Right ventricle myocardium inferior (tissue), 1 donor: ENCODE measurements at regions not wholly inside any gene's neighbourhood (a gene's known extent, or its start where the extent isn't known, plus 50 kb on each side); places are given as distances from the start of the nearest gene placed in this dataset.

Experiments used
- ATAC-seq: fragments of 200-7000 bp; cut with Tn5 transposase; one replicate; pipeline ENCODE4 v1.9.1; 2020; ENCODE audit warnings: mild to moderate bottlenecking, moderate library complexity
- DNase-seq: peaks from one replicate; pipeline ENCODE4 v3.0.0; 2021; ENCODE audit errors: missing footprints
- intact Hi-C: fragments of 100-400 bp; cut with DNase I; formaldehyde crosslinking; loops from one replicate; pipeline ENCODE4 v1.11.0; 2022
- donor health status: DM: no; HTN: yes; CAD: no; lungs with severe emphysema.

DNA sequence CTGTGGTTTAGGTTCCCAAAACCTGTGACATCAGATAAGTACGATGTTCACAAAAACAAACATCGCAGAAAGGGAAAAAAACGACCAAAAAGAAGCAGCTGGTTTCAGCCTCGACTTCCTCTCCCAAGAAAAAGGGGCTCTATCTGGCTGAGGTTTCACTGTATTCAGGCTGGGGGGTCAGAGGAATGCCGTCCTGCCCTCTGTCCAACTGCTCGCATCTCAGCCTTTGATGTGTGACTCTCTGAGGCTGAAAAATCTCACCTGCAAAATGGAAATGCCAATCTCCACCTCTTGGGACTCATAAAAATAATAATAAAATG, 123.6 kb upstream of the PTPN1 start:
- no peak for ATAC-seq

DNA sequence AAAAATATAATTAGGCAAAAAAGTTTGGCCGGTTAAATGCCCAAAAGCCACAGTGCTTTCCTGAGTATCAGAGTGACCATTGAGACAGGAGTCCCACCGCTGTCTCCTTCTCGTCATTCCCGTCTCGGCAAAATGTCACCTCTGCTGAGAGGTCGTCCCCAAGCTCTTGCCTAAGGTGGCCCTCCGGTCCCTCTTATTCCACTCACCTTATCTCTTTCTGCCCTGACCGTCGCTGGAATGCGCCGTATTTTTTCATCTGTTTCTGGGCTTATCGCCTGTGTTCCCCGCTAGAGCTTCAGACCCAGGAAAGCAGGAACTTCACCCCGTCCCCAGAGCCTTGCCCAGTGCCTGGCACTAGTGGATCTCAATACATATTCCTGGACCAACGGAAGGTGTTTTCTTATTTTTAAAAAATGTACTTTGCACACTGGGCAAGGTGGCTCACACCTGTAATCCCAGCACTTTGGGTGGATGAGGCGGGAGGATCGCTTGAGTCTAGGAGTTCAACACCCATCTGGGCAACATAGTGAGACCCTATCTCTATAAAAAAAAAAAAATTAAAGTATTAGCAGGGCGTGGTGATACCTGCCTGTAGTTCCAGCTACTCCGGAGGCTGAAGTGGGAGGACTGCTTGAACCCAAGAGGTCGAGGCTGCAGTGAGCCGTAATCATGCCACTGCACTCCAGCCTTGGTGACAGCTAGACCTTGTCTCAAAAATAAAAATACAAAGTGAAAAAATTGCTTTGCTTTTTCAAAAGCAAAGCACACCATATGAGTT, 122.8 kb upstream of the PTPN1 start:
- ATAC-seq (no peak), DNase-seq (no peak)
- intact Hi-C loops = no loop called here

More for the DNA sequence above, 123.6 kb upstream of the PTPN1 start:
- intact Hi-C loops = no loop called here
- no peak for DNase-seq

DNA sequence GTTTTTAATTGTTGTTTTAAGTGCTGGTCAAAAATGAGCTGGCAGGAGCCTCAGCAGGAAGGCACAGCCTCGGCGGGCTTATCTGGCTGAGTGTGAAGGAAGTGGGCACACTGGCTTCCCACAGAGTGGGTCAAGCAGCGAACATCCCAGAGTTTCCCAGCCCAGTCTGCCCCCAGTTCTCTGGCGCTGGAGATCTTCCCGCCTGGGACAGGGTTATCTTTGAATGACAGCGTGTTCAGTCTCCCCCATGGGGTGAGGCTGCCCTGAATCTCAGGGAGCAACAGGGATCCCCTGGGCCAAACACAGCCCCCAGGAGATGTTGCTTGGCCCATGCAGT, 122.2 kb upstream of the PTPN1 start:
- intact Hi-C loops = no loop called here
- no peak for ATAC-seq
- DNase-seq = no peak

DNA sequence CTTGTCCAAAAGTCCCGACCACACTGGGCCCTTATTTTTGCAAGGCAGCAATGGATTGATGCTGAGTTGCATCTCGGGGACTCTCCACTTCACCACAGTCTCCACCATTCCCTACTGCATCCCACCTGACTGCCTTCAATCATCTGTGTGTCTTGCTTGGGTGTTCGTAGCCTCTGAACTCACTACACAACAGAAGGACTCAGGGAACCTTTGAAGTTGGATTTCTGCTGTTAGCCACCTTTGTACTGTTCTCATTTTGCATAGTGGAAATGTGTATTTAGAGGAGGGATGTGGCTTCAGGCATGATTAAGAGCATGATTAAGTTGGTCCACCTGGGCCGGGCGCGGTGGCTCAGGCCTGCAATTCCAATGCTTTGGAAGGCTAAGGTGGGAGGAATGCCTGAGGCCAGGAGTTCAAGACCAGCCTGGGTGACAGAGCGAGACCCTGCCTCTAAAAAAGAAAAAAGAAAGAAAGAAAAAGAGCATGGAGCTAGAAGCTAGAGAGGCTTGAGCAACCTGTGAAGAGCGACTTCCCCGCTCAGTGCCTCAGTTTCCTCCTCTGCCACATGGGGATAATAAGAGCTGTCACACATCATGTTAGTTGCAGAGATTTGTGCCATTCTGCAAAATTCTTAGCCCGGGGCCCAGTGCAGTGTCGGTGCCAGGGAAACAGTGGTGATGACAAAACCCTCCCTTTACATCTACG, 121.3 kb upstream of the PTPN1 start:
- DNase-seq = no peak
- intact Hi-C loops = no loop called here
- peak; percentile 5 for ATAC-seq

DNA sequence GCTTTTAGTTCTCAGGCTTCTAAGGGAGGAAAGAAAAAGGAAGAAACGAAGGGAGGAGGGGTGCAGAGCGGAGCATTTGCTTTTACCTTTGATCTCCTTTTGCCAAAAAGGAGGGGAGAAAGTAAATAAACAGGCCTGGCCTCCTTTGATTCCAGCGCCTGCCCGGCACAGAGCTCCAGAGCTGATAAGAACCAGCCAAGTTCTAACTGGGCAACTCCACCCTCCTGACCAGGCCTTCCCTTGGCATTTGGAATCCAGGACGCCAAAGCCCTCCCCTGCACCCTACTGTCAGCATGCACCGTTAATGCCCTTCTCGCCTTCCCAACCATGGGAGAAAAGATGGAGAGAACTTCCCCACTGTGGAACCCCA, 120.8 kb upstream of the PTPN1 start:
- no peak for DNase-seq
- intact Hi-C loops = no loop called here
- peak; percentile 87 for ATAC-seq

DNA sequence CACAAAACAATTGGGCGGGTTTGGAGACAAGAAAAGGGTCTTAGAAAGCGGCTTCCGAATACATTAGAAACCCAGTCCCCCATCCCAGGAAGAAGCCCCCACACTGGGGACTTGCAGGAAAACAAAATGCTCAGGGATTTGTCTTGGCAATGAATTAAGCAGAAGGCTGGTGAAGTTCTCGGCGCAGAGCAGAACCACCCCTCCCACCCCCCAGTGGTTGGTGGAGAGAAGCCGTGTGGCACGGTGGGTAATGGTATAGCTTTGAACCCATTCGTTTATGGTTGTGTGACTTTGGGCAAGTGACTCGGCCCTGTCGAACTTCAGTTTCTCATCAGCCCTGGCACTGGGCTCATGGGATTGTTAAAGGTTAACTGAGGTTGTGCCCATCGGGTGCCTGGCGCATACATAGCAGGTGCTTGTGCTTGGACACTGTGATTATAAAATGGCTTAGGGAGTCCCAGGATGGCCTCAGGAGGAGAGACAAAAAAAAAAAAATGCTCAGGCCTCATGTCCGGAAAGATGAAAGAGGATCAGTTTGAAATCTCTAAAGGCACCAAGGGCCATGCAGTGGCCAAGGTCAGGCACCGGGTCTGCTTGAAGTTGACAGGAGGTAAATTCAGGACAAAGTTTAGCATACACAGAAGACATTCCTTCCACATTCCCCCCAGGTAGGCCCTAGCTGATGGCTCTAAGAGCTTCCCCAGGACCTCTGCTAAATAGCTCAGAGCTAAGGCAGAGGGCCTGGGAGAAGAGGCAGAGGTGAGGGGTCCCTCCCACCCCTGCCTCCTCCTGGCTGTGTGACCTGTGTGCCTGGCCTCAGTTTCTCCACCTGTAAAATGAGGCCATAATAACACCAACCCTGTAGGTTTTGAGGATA, 120.1 kb upstream of the PTPN1 start:
- ATAC-seq (peak; percentile 47), DNase-seq (no peak)
- intact Hi-C loops = no loop called here

DNA sequence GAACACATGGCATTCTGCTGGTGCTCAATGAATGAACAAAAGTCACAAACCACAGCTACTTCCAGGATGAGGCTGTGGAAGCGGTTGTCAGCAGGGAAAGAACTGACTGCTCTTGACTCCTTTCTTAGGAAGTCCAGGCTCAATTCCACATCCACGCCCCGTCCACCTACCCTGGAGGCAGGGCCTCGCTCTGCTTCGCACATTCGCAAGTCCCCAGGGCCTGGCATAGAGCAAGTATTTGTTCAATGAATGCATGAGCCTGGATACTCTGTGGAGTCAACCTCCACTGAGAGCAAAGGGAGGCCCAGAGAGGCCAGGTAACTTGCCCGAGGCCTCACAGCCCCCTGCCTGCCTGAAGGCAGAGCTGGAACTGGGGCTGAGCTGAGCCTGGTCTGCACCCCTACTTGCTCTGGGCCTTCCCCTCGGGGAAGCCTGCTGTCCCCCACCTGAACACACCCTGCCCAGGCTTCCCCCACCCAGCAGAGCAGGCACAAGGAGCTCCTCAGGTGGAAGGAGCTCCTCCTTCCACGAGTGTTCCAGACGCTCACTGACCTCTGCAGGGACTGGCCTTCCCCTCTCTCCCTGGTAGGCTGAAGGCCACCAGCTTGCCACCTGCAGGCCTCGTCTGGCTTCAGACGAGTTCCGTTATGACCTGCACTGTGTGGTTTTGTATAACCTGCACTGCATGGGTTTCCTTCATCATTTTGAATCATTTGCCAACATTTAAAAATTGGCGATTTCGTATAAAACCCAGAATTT, 119.3 kb upstream of the PTPN1 start:
- DNase-seq (no peak), ATAC-seq (no peak)
- intact Hi-C loops = no loop called here

DNA sequence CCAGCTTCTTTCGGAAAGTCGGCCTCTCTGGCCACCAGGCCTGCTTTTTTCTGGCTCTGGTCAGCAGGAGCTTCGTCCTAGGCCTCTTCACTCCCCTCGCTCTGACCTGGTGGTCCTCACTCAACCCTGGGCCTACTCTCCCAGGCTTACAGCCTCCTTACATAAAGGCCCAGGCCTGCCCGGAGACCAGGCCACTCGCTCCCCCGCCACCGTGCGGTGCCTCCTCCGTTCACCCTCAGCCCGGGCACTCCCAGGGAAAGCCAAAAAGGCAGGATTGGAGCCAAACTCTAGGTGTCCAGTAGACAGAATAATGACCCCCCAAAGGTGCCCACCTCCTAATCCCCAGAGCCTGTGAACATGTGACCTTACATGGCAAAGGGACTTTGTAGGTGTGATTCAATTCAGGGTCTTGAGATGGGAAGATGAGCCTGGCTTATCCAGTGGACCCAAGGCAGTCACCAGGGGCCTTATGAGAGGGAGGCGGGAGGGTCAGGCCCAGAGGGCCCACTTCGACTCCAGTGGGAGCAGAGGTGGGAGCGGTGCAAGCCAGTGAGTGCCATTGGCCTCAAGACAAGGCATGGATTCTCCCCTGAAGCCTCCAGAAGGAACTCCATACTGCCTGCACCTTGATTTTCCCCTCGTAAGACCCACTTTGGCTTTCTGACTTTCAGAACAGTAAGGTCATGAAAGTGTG, 118.6 kb upstream of the PTPN1 start:
- DNase-seq = no peak
- intact Hi-C loops = no loop called here

DNA sequence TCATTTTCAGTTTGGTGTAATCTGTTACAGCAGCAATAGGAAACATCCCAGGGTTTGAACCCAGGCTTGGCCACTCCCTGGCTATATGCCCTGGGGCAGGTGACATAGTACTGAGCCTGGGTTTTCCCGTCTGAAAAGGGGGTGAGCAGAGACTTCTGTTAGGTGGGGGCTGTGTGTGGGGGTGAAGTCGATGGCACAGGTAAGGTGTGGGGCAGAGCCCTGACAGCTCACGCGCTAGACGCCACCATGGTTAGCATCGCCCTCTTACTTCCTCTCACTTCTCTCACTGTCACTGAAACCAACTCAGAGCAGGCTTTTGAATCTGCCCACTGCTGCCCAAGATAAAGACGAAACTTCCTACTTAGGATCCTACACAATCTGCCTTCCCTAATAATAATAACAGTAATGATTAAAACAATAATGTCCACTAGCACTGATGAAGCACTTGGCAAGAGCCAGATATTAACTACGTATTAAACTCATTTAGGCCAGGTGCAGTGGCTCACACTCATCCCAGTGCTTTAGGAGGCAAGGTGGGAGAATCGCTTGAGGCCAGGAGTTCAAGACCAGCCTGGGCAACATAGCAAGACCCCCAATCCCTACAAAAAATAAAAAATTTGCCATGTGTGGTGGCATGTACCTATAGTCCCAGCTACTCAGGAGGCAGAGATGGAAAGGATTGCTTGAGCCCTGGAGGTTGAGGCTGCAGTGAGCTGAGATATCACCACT, 117.9 kb upstream of the PTPN1 start:
- ATAC-seq (no peak), DNase-seq (no peak)
- intact Hi-C loops = no loop called here

More for the DNA sequence above, 118.6 kb upstream of the PTPN1 start:
- no peak for ATAC-seq

DNA sequence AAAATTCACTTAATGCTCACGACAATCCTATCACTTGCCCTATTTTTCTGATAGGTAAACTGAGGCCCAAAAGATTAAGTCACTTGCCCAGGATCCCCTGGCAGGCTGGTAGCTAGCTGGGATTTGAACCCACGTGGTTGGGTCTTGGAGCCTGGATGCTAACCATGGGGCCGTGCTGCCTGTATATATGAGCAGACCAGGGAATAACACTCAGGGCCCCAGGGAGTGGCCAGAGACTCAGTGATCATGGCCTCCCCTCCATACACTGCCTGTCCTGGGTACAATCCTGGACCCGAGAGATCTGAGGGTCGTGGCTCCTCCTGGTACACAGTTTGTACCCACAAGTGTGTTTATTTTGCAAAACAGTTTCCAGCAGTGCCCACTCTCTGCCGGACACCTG, 116.9 kb upstream of the PTPN1 start:
- ATAC-seq (no peak), DNase-seq (no peak)
- intact Hi-C loops = no loop called here

DNA sequence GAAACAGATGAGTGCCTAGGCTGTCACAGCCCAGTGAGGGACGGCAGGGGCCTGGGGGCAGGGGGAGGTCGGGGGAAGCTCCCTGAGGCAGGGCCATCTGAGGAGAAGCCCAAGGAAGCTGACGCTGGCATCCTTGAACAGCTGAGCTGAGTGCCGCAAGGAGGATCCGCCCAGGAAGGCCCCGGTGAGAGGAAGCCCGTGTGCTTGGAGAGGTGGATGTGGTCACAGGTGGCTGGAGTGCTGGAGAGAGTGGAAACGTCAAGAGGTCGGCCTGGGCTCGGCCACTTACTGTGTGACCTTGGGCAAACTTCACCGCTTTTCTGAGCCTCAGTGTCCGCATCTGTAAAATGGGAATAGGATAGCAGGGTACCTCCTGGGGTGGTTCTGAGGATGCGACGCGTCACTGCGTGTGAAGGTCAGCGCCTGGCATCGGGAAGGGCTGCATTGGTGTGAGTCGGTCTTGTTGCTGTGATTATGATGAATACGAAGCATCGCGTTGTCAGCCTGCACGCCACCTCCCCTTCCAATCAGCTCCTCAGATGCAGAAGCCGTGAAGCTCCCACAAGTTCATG, 116.1 kb upstream of the PTPN1 start:
- intact Hi-C loops = no loop called here
- no peak for ATAC-seq
- DNase-seq = no peak

DNA sequence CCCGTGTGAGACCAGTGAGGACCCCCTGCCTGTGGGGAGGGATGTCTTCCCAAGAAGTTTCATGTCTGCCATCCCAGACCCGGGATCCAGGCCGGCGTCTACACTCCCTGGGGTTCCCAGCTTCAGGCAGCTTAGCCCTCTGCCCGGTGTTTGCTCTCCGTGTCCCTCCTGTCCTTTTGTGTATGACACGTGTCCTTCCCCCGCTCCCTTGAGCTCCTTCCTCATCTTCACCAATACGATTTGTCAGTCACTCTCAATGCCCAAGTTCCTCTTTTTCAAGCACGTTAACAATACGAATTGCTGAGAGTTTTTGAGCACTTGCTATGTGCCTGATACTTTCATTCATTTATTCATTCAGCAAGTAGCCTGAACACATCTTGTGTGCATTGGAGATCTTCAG, 115.6 kb upstream of the PTPN1 start:
- no peak for ATAC-seq
- intact Hi-C loops = no loop called here
- DNase-seq = no peak

DNA sequence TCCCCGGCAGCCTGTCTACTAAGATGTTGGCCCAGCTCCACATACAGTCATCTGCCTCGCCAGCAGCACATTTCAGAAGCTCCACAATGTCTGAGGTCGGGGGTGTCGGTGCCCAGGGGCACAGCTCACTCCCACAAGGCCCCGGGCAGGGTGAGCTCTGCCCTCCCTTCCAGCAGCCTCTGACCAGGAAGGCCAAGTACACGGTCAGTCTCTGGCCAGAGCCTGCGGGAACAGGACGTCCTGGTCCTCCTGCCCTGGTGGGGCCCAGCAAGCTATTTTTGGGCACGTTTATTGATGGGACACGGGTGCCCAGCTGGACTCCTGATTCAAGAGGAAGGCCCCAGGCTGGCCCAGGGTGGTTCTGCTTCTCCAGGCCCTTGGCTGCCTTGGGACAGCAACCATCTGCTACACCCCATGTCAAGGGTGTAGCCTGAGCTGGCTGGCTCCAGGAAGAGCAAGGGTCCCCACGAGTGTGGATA, 114.9 kb upstream of the PTPN1 start:
- DNase-seq (peak; percentile 91), ATAC-seq (peak; percentile 84)
- intact Hi-C loops = loop anchor here (1.0 to 5.0 kb wide), 3 partner anchors 20 to 182 kb away; no protein-coding TSS in a partner anchor

DNA sequence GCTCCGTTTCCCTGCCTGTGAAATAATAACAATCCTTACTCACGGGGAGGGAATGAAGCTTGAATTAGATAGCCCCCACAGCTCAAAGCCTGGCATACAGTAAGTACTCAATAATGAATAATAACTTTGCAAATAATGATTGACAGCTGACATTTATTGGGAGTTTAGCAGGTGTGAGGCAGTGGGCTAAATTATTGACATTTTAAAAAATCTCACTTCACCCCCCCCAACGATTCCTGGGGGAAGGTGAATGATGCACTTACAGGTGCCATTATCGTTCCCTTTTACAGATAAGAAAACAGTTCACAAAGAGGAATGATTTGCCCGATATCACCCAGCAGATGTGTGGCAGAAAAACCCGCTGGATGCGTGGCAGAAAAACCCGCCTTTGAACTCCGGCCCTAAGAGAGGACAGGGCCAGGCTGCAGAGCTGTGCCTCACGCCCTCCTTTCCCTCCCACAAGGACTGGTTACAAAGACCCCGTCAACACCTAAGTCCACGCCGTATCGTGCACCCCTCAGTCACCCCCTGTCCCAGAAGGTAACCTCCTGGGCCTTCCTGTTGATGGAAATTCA, 114.2 kb upstream of the PTPN1 start:
- intact Hi-C loops = loop anchor here (1.0 to 5.0 kb wide), 3 partner anchors 19 to 181 kb away; no protein-coding TSS in a partner anchor
- DNase-seq (no peak), ATAC-seq (no peak)

DNA sequence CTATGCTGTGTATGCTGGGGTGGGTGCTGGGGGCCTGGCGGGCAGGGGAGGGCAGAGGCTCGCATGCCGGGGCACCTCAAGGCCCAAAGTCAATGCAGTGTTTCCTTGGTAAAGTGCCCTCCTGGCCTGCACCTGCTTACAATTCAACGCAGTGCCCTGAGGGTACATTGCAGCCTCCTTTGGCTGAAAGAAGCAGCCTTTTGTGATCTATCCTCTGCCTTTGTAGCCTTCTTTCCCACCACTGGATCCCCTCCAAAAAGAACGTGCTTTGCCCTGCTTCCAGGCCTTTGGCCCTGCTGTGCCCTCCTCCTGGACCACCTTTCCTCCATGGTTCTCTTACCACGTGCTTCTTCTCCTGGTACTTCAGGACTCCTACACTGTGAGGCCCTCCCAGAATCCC, 113.6 kb upstream of the PTPN1 start:
- ATAC-seq (no peak), DNase-seq (no peak)
- intact Hi-C loops = loop anchor here (5.0 kb wide), 2 partner anchors 119 to 181 kb away; no protein-coding TSS in a partner anchor

DNA sequence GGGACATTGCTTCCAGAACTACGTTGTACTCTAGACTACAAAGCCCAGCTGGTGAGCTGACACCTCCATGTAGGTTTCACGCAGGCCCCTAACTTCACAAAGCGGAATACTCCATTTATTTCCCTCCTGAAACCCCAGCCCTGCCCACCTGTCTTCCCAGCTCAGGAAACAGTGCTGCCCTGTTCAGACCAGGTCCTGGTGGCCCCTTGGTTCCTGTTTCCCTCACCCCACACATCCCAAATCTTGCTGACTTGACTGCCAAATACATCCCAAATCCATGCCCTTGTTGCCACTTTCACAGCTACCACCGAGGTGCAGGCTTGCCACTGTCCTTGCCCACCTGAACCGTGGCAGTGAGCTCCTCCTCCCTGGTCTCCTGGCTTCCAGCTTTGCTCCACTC, 113.1 kb upstream of the PTPN1 start:
- DNase-seq = no peak
- no peak for ATAC-seq
- intact Hi-C loops = loop anchor here (5.0 kb wide), 2 partner anchors 120 to 180 kb away; no protein-coding TSS in a partner anchor

DNA sequence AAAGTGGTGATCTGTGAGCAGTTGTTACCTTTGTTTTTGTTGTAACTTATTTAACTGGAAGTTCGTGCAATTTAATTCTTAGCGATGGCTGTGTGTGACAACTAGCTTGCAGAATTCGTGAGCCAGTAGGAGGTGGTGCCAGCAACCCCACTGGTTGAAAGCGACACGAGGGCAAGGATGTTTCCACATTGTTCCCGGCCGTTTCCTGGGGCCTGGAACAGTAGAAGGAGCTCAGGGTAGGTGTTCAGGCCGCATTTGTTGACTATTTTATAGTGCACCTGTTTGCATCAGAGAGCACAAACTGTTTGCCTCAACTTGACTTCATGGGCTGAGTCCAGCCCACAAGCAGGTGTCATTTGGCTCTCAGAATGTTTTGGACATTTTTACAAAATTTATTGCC, 112.1 kb upstream of the PTPN1 start:
- DNase-seq (no peak), ATAC-seq (no peak)
- intact Hi-C loops = loop anchor here (2.0 to 5.0 kb wide), 3 partner anchors 121 to 207 kb away; partner anchors contain the start of gene CEBPB
